ENCODE measurements at regions not wholly inside any gene's neighbourhood (a gene's known extent, or its start where the extent isn't known, plus 50 kb on each side); places are given as distances from the start of the nearest gene placed in this dataset.
"Not testable (repeated sequence)": the region's sequence is repeated elsewhere in the genome, so short reads cannot be mapped to it uniquely, and the experiment has no call there.

DNA sequence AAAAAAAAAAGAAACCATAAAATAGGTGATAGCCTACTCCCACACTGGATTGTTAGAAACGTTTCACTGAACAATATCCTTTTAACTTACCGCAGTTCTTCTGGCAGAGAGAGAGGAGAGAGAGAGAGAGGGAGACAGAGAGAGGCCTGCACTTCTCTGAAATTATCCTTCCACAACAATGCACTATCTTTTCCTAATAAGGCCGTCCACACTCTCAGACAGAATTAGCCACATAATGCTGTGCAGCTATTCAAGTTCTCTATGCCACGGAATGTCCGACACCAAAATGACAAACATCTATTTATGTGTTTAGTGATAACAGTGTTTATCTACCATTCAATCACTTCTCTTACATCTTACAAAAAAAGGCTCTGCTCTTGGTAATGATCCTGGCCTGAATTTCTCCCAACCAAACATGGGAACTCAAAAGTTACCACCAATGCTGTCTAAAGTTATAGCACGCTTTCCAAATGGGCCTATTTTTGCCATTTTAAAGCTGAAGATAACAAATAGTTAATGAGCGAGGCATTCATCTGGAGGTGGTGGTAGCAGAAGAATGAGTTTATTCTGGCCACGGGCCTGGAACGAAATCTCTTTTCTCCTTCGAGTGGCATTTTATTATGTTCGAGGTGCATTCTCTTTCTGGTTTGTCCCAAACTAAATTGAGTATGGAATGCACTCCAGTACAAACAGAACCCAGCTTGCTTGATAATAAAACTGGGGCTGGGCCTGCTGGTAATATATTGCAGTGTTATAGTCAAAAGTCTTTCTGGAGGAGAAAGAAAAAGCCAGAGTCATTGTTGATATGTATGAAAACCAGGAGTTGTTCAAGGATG is 160.2 kb upstream of the SVIL start:
- DNase-seq (ENCODE audit: low read depth in 2 of 2): no peak

DNA sequence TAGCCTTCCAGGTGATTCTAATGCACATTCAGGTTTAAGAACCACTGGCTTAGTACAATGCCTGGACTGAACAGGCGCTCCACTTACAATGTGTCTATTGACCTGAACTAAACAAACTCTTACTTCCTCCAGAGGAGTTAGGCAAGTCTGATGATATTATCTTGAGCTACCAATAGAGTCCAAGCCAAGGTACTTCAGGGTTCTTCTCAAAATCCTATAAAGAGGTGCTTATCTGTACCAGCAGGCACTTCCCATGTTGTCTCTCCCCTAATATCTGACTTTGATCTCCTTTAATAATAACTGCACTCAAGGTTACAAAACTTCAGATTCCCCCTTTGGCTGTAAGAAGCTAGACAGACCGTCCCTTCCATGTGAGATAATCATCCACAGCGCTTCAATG is 157.0 kb upstream of the SVIL start:
- no peak for DNase-seq (ENCODE audit: low read depth in 2 of 2)

DNA sequence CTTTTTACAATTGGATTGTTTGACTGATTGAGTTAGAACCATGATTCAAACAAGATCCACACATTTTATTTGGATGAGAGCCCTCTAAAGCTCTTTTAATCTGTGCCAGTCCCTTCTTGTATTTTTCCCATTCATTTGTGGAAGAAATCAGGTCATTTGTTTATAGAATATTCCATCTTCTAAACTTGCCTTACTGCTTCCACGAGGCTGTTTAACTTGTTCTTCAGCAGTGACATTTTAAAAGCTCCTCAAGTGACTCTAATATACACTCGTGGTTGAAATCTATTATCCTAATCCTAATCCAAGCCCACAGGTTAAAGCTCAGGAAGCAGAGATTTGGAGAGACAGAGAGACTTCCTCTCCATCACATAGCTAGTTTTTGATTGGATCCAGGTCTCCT is 155.4 kb upstream of the SVIL start:
- no peak for DNase-seq (ENCODE audit: low read depth in 2 of 2)

DNA sequence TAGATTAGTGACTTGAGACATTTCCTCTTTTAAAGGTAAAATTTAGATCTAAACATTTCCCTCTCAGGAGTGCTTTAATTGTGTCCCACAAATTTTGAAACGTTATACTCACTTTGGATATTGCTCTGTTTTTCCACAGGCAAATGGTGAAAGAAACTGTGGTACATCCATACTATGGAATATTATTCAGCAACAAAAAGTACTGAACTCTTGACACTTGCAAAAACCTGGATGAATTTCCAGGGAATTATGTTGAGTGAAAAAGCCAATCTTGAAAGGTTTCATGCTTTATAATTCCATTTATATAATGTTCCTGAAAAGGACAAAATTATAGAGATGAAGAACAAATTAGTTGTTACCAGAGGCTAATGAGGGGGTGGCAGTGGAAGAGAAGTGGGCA is 153.3 kb upstream of the SVIL start:
- no peak for DNase-seq (ENCODE audit: low read depth in 2 of 2)

DNA sequence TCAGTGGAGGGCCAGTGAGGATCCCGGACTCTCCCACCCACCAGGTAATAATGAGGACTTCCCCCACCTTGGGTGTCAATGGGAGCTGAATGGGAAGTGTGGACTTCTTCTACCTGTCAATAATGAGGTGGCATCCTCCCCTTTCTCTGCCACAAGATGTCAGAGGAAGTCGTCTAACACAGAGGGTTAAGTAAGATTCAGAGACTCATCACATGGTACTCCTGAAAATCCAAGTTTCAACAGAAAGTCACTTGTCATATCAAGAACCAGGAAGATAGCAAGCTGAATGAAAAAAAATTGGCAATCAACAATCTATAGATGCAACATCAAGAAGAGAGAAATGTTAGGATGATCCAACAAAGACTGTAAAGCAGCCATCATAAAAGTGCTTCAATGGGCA is 150.9 kb upstream of the SVIL start:
- DNase-seq (ENCODE audit: low read depth in 2 of 2): no peak

DNA sequence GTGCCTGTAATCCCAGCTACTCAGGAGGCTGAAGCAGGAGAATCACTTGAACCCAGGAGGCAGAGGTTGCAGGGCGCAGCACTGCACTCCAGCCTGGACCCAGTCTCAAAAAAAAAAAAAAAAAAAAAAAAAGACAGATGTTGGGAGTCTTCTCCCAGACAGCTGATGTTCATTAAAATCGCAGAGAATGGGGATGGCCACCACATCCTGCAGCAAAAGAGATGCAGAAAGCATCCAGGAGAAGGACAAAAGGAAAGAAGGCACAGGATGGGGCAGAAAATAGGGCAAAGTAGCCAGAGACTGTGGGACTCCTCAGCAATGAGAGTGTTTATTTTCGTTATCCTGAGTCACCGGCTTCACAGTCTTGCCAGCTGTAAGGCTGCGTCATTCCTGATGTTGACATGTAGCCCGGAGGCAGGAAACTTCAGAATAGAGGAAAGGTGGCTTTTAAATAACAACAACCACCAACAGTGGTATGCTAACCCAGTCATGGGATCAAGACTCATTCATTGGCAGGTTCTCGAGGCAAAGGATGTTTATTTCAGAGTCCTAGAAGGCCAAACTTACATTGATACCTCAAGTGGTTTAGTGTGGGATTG is 149.5 kb upstream of the SVIL start:
- no peak for DNase-seq (ENCODE audit: low read depth in 2 of 2)

DNA sequence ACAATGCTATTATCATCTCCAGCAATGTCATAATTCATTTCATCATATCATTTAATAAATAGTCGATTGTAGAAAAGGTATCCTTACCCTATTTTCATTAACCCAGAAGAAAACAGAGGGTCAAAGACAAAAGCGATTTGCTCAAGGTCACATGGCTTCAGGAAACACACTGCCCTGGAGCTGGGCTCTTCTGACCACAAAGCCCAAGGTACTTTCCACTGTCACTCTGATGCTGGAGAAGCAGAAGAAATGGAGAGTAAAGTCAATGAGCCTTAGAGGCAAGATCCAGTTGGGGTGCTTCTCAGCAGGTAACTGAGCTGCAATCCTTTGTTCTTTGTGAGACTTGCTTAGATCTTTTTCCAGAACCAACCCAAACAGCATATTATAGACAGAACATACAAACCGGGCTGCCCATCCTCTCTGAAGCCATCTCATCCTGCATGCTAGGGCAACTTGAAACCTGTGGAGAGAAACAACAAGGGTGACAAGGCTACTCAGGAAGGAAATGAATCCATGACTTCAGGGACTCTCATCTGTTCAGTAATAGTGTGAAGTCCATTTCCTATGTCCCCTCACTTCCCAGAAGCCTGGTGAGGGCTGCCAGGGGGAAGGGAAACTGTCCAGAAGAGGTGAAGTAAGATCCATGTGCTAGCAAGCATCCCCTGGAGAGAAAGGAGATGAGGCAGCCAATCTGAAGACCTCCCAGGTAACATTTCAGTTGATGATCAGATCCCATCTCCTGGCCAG is 148.6 kb upstream of the SVIL start:
- no peak for DNase-seq (ENCODE audit: low read depth in 2 of 2)

DNA sequence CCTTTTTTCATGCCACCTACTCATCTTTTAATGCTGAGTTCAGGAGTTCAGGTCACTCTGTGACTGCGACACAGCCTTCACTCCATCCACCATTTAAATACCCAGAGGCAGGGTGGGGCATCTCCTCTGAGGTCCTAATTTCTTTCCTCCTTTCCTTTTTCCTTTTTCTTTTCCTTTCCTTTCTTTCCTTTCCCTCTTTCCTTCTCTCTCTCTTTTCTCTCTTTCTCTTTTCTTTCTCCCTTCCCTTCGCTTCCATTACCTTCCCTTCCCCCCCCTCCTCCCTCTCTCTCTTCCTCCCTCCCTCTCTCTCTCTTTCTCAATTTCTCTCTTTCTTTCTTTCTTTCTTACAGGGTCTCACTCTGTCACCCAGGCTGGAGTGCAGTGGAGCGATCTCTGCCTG is 145.9 kb upstream of the SVIL start:
- DNase-seq (ENCODE audit: low read depth in 2 of 2): no peak

DNA sequence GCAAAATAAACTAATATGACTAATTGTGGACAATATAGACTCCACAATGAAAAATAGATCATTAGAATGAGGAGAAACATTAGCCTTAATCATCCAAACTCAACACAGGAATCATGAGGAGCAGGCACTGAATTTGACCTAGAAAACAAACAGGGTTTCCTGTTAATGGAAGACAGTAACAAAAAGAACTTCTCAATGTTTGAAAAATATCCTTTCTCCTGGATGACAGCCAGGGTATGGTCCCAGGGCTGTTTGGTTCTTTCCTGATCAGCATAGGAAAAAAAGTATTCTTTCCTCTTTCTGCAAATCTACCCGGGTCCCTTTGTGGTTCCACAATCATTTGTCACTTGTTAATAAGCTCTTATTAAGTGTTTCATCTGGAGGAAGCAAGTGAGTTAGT is 145.3 kb upstream of the SVIL start:
- DNase-seq (ENCODE audit: low read depth in 2 of 2): no peak

DNA sequence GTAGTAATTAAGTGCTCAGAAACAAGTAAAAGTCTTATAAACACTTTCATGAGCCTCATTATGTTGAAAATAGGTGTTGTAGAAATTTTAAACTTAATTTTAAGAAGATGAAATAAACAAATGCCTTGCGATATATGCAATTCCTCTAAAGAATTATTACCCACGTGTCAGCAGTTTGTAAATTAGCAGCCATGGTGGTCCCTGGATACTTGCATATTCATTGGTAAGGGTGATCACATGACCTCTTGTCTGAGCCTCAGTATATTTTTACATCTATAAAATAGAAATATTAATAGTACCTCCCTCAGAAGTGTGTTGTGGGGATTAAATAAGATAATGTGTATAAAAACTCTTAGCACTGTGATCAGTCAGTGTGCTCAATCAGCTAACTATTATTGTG is 141.5 kb upstream of the SVIL start:
- no peak for DNase-seq (ENCODE audit: low read depth in 2 of 2)

DNA sequence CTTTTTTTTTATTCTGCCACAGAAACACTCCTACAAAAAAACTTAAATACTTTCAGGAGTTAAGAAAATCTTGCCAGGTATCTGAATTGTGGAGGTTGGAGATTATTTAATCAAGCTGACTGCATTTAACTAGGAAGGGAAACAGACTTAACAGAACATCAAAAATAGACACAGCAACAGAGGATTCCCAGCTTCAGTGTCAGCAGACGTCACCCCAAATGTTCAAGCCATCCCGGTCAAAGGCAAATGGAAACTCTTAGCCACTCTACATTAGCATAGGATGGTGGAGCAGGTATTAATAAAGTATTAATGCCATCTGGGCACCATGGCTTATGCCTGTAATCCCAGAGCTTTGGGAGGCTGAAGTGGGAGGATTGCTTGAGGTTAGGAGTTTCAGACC is 139.7 kb upstream of the SVIL start:
- DNase-seq (ENCODE audit: low read depth in 2 of 2): no peak

DNA sequence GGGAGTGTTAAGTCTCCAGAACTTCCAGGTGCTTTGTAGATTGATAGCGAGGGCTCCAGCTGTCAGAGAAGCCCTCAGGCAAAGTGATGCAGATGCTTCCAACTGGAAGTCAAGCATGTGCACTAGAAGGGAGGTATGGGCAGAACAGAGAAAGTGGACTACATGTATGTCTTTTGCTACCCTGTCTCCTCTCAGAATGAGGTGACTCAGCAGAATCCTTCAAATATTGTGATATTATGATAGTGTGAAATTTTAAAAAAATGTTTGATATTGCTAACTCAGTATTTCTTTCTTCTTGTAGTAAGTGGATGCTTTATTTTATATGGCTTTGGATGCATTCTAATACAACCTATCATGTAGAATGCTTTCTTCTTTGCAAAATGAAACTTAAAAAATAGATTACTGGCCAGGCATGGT is 138.9 kb upstream of the SVIL start:
- no peak for DNase-seq (ENCODE audit: low read depth in 2 of 2)

DNA sequence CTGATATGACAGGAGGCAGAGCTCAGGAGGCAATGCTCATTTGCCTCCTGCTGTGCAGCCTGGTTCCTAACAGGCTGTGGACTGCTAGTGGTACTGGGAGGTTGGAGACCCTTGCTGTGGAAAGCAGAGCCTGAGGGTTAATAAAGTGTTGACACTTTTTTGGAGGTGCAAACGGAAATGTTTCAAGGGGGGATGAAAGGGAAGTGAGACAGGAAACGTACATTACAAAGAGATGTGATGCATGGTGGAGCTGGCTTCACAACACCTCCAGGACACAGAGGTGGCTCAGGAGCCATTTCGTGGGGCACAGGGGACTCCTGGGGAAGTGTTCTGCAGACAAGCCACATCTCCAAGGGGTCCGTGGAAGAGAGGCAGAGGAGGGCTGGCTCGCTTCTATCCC is 137.6 kb upstream of the SVIL start:
- DNase-seq (ENCODE audit: low read depth in 2 of 2): no peak

DNA sequence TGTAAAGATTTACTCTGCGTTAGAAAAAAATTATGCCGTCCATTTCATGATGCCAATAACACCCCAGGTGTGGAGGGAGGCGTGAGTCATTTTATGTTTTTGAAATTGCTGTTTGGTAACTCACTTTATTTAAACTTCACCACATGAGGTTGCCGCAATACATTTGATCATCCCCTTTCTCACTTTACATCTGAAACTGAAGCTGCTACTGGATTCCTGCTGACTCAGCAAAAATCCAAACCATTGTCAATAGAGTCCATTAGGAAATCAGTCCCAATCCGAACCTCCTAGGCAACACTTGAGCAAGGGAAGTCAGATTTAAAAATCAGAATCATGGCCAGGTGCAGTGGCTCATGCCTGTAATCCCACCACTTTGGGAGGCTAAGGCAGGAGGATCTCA is 136.6 kb upstream of the SVIL start:
- no peak for DNase-seq (ENCODE audit: low read depth in 2 of 2)

DNA sequence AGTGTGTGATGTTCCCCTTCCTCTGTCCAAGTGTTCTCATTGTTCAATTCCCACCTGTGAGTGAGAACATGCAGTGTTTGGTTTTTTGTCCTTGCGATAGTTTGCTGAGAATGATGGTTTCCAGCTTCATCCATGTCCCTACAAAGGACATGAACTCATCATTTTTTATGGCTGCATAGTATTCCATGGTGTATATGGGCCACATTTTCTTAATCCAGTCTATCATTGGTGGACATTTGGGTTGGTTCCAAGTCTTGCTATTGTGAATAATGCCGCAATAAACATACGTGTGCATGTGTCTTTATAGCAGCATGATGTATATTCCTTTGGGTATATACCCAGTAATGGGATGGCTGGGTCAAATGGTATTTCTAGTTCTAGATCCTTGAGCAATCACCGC is 134.5 kb upstream of the SVIL start:
- DNase-seq (ENCODE audit: low read depth in 2 of 2): not testable (repeated sequence)

DNA sequence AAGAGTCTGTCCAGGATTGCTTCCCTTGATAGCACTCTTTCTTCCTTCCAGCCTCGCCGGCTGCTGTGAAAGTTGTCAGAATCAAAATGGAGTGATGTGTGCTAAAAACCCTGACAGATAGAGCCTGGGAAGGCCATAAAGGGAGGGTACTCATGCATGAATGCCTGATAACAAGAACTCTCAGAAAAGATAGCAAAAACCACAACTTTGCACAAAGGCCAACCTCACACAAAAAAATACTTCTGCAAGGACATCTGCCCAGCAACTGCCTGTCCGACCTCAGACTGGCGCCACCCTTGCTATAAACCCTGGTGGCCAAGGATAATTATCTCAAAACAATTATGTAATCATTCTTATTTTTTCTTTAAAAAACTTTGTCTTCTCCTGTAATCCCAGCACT is 133.2 kb upstream of the SVIL start:
- DNase-seq (ENCODE audit: low read depth in 2 of 2): no peak

DNA sequence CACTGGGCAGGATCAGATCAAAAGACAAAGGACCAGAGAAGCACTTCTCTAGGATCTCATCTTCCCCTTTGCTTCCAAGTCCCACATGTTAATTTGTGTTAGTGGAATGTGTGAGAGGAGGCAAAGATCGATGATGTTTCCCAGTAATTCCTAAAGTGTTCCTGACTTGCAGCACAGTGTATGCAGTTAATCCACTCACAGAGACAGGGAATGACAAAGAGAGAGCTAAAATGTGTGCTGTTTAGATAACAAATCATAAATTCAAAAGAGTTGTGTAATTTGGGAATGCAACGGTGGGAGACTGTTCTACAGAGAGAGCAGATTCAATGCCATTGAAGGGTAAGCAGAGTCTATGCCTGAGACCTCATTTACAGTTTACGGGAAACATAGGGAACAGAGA is 132.0 kb upstream of the SVIL start:
- no peak for DNase-seq (ENCODE audit: low read depth in 2 of 2)

DNA sequence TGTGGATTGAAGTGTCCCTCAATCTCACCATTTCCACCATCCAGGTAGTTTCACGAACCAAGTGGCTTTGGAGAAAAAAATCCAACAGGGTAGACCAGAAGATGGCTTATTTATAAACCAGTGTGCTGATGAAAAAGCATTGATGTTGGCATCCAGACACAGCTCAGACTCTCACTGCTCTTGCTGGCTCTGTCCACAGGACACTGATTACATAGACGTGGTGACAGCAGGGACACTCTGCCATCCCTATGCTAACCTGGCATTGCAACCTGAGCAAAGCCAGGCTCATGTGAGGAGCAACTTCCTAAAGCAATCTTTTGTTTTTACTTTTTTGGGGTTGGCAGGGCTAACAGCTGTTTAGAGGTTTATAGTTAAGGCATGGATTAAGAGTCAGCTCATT is 130.6 kb upstream of the SVIL start:
- no peak for DNase-seq (ENCODE audit: low read depth in 2 of 2)

DNA sequence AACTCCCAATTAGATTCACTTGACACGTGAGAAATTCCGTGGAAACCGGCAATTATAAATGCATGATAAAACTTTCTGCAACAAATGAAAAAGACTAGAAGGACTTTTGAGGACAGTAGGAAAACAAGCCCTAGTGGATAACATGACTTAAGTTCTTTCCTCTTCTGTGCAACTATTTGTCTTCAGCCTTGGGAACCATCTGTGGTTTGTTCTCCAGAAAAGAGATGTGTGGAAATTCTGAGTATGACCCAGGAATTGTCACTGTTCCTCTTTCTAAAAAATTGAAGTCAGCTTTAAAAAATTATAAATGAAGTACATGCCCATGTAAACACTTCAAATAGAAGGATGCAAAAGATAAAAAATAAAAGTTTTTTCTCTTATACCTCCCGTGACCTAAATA is 128.6 kb upstream of the SVIL start:
- DNase-seq (ENCODE audit: low read depth in 2 of 2): no peak

DNA sequence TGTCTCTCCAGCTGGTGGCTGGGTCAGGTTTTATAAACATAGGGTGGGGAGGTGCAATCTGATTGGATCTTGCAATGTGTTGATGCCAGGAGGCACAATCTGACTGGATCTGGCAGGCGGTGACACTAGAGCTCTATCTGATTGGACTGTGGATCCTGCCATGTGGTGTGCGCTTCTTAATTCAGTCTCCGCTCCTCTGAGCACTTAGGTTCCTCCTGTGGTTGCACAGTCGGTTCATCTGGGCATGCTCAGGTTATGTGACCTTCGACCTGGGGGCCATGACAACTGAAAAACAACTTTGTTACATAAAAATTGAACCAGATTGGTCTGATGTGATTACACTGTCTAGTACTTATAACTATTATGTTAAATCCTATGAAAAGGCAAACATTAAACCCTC is 127.1 kb upstream of the SVIL start:
- no peak for DNase-seq (ENCODE audit: low read depth in 2 of 2)

DNA sequence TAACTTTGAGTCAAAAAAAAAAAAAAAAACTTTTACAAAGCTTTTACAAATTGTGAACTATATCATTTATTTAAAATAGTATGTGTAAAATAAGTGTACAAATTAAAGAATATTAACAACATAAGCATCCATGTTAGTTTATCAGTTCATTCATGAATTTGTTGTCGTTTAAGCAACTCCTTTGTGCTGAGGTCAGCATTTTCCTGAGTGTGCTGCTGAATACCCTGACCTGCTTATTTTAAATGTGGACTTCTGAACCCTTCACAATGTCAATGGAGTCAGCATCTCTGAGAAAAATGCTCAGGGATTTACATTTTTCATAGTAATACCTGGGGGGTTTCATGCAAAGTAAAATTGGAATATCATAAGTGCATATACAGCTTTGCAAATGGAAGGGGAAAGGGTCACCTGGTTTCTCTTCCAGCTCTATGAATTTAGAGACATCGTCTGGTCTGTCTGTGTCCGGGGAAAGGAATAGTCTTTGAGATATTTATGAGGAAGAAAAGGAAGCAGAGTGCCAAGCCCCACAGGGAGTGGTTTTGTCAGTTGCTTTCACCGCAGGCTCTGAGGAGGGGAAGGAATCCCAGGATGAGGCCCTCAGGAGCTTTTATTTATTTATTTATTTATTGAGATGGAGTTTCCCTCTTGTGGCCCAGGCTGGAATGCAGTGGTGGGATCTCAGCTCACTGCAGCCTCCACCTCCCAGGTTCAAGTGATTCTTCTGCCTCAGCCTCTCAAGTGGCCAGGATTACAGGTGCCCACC is 125.5 kb upstream of the SVIL start:
- no peak for DNase-seq (ENCODE audit: low read depth in 2 of 2)

DNA sequence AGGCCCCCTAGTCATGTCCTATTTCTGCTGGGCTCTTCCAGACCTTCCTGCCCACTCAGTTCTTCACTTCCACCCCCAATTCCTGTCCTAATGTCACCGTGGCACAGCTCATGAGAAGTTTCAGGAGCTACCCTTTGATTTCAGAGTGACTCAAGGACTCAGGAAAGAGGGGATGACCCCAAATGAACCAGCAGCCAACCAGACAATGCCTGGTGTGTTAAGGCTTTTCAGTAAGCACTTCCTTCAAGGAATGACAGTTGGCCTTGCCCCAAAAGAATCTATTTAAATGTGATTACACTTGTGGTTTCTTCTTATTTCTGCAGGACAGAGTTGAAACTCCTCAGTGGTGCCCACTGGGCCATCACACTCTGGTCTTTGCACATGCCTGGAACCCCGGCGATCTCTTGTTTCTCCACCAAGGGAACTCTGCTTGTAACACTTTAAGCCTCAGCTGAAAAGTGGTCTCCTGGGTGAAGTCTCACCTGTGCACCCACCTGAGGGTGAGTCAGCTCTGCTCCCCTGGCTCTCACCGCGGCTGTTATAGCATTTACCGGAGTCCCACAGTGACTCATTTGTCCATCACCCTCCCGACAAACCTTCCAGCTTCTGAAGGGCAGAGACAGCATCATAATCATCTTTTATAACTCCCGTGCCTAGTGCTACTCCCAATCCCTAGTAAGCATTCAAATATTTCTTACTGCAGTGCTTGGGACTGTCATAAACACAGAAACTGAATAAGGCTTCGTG is 123.0 kb upstream of the SVIL start:
- no peak for DNase-seq (ENCODE audit: low read depth in 2 of 2)
